DOHH2 (cell line): ENCODE measurements at regions not wholly inside any gene's neighbourhood (a gene's known extent, or its start where the extent isn't known, plus 50 kb on each side); places are given as distances from the start of the nearest gene placed in this dataset.
A peak's percentile ranks its signal among the peaks of the same experiment; 100 is the strongest.

Source experiments
- EZH2phosphoT487 ChIP-seq: fragments of 200-600 bp; sonication (generic); IDR thresholded peaks from 2 replicates; pipeline ENCODE4 v1.6.1; 2017; ENCODE audit warnings: borderline replicate concordance, mild to moderate bottlenecking, antibody characterized with exemption, low read length, moderate library complexity, mixed read lengths
- TF ChIP-seq, protein P1 (sequence below): fragments of 200-600 bp; sonication (generic); IDR thresholded peaks from one replicate; pipeline ENCODE4 v1.5.1; 2014; ENCODE audit warnings: antibody characterized with exemption, mild to moderate bottlenecking, low read depth, low read length; ENCODE audit not compliant: poor library complexity, severe bottlenecking

DNA sequence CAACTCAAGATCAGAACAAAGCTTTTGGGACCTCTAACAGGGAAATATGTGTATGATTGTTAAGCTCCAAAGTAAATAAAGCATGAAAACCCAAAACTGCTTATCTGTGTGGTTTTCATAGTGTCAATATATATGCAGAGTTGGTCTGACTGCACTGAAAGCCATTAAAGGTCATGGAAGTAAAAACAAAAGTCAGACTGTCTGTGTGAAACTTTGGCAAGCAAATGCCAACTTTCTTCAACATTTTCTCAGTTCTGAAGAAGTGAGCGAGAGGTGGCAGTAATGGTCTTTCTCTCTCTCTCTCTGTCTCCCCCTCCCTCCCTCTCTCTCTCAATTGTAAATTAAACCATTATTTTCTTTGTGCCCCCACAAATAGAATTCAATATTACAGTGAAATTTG lies 100.1 kb upstream of the S1PR1 start:
- TF ChIP-seq, protein P1, sequence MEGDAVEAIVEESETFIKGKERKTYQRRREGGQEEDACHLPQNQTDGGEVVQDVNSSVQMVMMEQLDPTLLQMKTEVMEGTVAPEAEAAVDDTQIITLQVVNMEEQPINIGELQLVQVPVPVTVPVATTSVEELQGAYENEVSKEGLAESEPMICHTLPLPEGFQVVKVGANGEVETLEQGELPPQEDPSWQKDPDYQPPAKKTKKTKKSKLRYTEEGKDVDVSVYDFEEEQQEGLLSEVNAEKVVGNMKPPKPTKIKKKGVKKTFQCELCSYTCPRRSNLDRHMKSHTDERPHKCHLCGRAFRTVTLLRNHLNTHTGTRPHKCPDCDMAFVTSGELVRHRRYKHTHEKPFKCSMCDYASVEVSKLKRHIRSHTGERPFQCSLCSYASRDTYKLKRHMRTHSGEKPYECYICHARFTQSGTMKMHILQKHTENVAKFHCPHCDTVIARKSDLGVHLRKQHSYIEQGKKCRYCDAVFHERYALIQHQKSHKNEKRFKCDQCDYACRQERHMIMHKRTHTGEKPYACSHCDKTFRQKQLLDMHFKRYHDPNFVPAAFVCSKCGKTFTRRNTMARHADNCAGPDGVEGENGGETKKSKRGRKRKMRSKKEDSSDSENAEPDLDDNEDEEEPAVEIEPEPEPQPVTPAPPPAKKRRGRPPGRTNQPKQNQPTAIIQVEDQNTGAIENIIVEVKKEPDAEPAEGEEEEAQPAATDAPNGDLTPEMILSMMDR, result peak; percentile 26
- no peak for TF ChIP-seq EZH2phosphoT487
